Mucosa of rectum (tissue), 2 donors: ENCODE measurements at regions not wholly inside any gene's neighbourhood (a gene's known extent, or its start where the extent isn't known, plus 50 kb on each side); places are given as distances from the start of the nearest gene placed in this dataset.

ENCODE experiments used
- H3K27ac ChIP-seq, 2 donors: one replicate each; pipeline ENCODE4 v1.7.0; 2013; ENCODE audit warnings: inconsistent platforms in 2 of 2, low read depth in 2 of 2, low read length in 2 of 2
- H3K27me3 ChIP-seq, 2 donors: one replicate each; pipeline ENCODE4 v1.7.0; 2013; ENCODE audit warnings: low read length in 2 of 2; ENCODE audit not compliant: control insufficient read depth in 2 of 2, insufficient read depth in 2 of 2
- H3K36me3 ChIP-seq, 2 donors: one replicate each; pipeline ENCODE4 v1.7.0; 2013; ENCODE audit warnings: low read length in 2 of 2; ENCODE audit not compliant: control insufficient read depth in 2 of 2, insufficient read depth in 2 of 2
- H3K4me1 ChIP-seq, 2 donors: one replicate each; pipeline ENCODE4 v1.7.0; 2013; ENCODE audit warnings: low read length in 2 of 2, mild to moderate bottlenecking in 1 of 2; ENCODE audit not compliant: control insufficient read depth in 2 of 2, insufficient read depth in 2 of 2
- H3K4me3 ChIP-seq, 2 donors: one replicate each; pipeline ENCODE4 v1.7.0; 2013; ENCODE audit warnings: low read length in 2 of 2
- H3K9ac ChIP-seq, 2 donors: one replicate each; pipeline ENCODE4 v1.7.0; 2013; ENCODE audit warnings: low read length in 2 of 2, low read depth in 1 of 2, mild to moderate bottlenecking in 1 of 2
- H3K9me3 ChIP-seq, 2 donors: one replicate each; pipeline ENCODE4 v1.7.0; 2013; ENCODE audit warnings: low read length in 2 of 2; ENCODE audit not compliant: control insufficient read depth in 2 of 2
- donor health status: healthy.
- donor health status: Normal muscosa, but diverticular disease.

- Histone ChIP-seq H3K4me3 (no peak overlapping the region), H3K27ac (no peak overlapping the region), H3K27me3 (no peaks in the 10 kb centered on the region), H3K36me3 (no peaks in the 10 kb centered on the region), H3K4me1 (no peaks in the 10 kb centered on the region), H3K9ac (no peak overlapping the region), H3K9me3 (no peaks in the 10 kb centered on the region)
These were observed 74.8 kb downstream of the MACIR start for GRCh38 chr5:103333376-103333775.

DNA sequence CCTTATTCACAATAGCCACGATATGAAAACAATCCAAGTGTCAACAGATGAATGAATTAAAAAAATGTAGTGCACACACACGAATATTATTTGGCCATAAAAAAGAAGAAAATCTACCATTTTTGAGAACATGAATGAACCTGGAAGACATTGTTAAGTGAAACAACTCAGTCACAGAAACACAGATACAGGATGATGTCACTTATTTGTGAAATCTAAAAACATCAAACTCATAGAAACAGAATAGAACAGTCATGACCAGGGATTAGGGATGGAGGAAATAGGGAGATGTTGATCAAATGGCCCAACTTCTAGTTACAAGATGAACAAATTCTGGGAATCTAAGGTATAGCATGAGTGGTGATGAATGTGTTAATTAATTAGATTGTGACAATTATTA is 72.3 kb downstream of the MACIR start:
- H3K9ac ChIP-seq: no peak overlapping the region
- H3K27me3 ChIP-seq: no peaks in the 10 kb centered on the region
- no peaks in the 10 kb centered on the region for H3K9me3 ChIP-seq
- no peak overlapping the region for H3K4me3 ChIP-seq
- no peaks in the 10 kb centered on the region for H3K36me3 ChIP-seq
- no peaks in the 10 kb centered on the region for H3K4me1 ChIP-seq
- H3K27ac ChIP-seq: no peak overlapping the region
